HUES6 (cell line): ENCODE measurements at regions not wholly inside any gene's neighbourhood (a gene's known extent, or its start where the extent isn't known, plus 50 kb on each side); places are given as distances from the start of the nearest gene placed in this dataset.

ENCODE experiments used
- H3K27ac ChIP-seq: 2 replicates; pipeline ENCODE4 v1.7.0; 2013; ENCODE audit warnings: low read depth, mild to moderate bottlenecking, low read length, inconsistent platforms
- H3K27me3 ChIP-seq: 2 replicates; pipeline ENCODE4 v1.6.1; 2013; ENCODE audit warnings: low read length; ENCODE audit not compliant: control insufficient read depth, insufficient read depth
- H3K36me3 ChIP-seq: 2 replicates; pipeline ENCODE4 v1.6.1; 2013; ENCODE audit warnings: low read length; ENCODE audit not compliant: control insufficient read depth, insufficient read depth
- H3K4me1 ChIP-seq: 2 replicates; pipeline ENCODE4 v1.6.1; 2013; ENCODE audit warnings: low read length; ENCODE audit not compliant: control insufficient read depth, insufficient read depth
- H3K4me3 ChIP-seq: 2 replicates; pipeline ENCODE4 v1.5.1; 2013; ENCODE audit warnings: low read depth, low read length
- H3K9ac ChIP-seq: one replicate; pipeline ENCODE4 v1.6.1; 2013; ENCODE audit warnings: mild to moderate bottlenecking, low read length
- H3K9me3 ChIP-seq: 2 replicates; pipeline ENCODE4 v1.6.1; 2013; ENCODE audit warnings: low read depth, low read length; ENCODE audit not compliant: control insufficient read depth, insufficient read depth

DNA sequence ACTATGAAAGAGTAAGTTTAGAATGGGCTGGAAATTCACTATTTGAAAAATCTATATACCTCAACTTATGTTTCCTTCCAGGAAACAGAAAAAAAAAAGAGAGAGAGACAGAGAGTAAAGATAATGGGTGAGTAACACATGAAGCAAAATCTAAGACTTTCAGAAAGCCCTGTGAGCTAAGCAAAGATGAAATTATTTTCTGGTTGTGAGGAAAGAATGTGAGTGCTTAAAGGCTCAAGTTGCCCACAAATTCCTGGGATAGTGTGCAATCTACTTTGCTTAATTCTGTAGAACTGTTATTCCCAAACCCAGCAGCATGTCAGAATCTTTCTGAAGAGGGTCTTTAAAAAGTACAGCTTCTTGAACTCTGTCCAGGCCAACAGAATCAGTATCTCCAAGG, 337.7 kb upstream of the AGTR1 start:
- no peaks in the 10 kb centered on the region for H3K4me1 ChIP-seq
- H3K27me3 ChIP-seq, result no peaks in the 10 kb centered on the region
- H3K27ac ChIP-seq, result no peak overlapping the region

DNA sequence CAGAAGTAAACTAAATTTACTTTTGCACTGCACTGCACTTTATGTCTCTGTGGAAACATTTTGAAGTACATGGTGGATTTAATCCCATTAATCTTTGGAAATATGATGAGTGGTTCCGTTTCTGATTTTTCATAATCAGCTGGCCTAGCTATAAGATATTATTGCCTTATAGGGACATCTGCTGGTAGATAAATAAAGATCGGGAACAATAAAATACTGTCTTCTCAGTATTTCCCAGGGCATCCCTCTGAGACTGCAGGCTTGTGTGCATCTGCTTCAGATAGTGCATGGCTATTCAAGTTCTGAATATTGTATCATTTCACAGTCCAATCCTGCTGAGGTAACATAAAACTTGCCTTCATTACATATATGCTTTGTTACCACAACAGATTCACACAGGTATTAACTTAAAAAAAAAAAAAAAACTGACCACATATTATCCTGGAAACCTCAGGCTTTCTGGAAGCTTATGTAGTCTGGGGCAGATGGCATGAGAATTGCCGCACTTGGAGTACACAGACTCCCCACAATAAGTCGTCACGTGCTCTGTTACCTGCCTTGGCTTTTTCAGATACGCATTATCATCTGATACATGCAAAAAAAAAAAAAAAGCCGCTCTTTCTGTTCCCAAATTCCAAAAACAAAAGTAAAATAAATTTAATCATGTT, 330.8 kb upstream of the AGTR1 start:
- H3K36me3 ChIP-seq, result no peaks in the 10 kb centered on the region
- no peak overlapping the region for H3K27ac ChIP-seq
- no peaks in the 10 kb centered on the region for H3K27me3 ChIP-seq
- no peak overlapping the region for H3K9ac ChIP-seq
- no peaks in the 10 kb centered on the region for H3K4me1 ChIP-seq
- no peak overlapping the region for H3K4me3 ChIP-seq
- H3K9me3 ChIP-seq, result peaks cover 4% of the 10 kb centered on the region; the same call in 1 of the 2 replicates

More for the DNA sequence above, 337.7 kb upstream of the AGTR1 start:
- Histone ChIP-seq H3K4me3 (no peak overlapping the region), H3K9me3 (peaks cover 4% of the 10 kb centered on the region; the same call in 1 of the 2 replicates), H3K36me3 (no peaks in the 10 kb centered on the region), H3K9ac (no peak overlapping the region)

DNA sequence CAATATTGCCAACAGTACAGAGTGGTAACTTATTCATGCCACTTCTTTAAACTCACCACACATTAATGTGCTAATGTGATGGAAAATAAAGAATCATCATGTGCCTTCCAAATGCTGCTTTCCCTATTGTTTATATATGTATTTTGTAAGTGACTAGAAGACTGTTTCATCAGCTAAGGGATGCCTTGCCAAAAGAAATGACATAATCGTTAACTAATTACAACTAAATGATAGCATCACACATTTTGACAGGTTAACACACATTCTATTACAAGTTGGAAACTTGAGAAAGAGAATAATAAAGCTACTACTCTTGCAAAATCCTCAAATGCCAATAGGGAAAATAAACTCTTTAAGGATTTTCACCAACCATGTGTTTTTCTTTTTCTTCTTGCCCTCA, 329.9 kb upstream of the AGTR1 start:
- no peaks in the 10 kb centered on the region for H3K4me1 ChIP-seq
- no peaks in the 10 kb centered on the region for H3K27me3 ChIP-seq
- H3K9ac ChIP-seq, result no peak overlapping the region
- no peak overlapping the region for H3K4me3 ChIP-seq
- H3K9me3 ChIP-seq, result peaks cover 4% of the 10 kb centered on the region; the same call in 1 of the 2 replicates
- no peaks in the 10 kb centered on the region for H3K36me3 ChIP-seq
- H3K27ac ChIP-seq, result no peak overlapping the region

DNA sequence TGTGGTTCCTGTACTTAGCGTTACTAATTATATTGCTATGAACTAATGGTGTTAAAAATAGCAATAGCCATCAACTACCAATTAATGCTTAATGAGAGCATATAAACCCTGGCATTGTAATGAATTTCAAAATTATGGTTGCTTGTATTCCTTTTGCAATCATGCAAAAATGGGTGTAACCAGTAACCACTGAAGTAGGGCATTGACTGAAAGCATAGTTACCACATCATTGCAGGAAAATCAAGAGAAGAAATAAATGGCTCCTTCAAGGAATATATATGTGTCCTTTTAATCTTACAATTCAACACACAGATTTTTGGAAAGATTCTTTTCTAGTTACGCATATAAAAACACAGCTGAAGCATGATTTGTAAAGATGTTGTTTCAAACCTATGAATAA, 328.3 kb upstream of the AGTR1 start:
- H3K27me3 ChIP-seq, result no peaks in the 10 kb centered on the region
- H3K9ac ChIP-seq, result no peak overlapping the region

DNA sequence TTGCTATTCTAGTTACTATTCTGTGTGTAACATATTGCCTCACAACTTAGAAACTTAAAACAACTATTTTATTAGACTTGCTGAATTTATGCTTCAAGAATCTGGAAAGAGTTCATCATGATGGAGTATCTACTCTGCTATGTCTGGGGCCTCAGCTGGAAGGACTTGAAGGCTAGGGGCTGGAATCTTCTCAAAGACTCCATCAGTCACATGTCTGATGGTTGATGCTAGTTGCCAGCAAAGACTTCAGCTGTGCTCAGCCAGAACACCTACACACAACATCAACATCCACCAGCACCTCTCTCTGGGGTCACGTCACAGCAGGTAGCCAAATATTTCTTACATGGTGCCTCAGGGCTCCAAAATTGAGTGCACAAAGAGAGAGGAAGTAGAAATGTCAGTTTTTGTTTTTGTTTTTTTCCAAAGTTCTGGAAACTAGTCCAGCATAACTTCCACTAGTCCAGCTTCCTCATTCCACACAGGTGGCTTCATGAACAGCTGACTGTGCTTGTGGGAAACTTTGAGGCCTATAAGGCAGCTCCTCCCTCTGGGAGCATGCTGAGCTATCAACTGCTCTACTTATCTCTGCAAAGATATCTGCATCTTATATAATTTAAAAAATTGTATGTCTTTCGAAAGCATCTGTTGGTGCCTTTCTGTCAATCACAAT, 325.4 kb upstream of the AGTR1 start:
- no peaks in the 10 kb centered on the region for H3K4me1 ChIP-seq
- H3K36me3 ChIP-seq, result no peaks in the 10 kb centered on the region
- no peak overlapping the region for H3K27ac ChIP-seq
- no peak overlapping the region for H3K9ac ChIP-seq
- no peaks in the 10 kb centered on the region for H3K27me3 ChIP-seq
- no peaks in the 10 kb centered on the region for H3K9me3 ChIP-seq
- H3K4me3 ChIP-seq, result no peak overlapping the region

More for the DNA sequence above, 328.3 kb upstream of the AGTR1 start:
- Histone ChIP-seq H3K36me3 (no peaks in the 10 kb centered on the region), H3K27ac (no peak overlapping the region), H3K9me3 (no peaks in the 10 kb centered on the region), H3K4me3 (no peak overlapping the region), H3K4me1 (no peaks in the 10 kb centered on the region)

DNA sequence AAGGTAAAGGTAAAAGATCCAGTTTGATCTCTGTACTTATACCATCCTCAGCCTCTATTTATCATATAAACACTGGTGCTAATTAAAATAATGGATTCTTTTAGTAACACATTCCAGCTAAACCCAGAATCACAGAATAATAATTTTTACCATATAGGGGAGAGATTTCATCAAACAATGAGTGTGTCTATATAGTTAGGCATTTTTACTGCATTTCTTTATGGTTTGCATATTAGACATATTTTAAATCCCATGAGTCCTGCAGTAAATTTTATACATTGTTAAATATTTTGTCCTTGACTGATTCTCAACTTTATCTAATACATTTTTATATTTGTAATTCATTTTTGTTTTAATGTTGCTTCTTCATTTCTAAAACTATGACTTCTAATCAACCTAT, 323.7 kb upstream of the AGTR1 start:
- Histone ChIP-seq H3K27me3 (no peaks in the 10 kb centered on the region), H3K27ac (no peak overlapping the region), H3K9me3 (no peaks in the 10 kb centered on the region), H3K4me3 (no peak overlapping the region), H3K9ac (no peak overlapping the region), H3K36me3 (no peaks in the 10 kb centered on the region), H3K4me1 (no peaks in the 10 kb centered on the region)

DNA sequence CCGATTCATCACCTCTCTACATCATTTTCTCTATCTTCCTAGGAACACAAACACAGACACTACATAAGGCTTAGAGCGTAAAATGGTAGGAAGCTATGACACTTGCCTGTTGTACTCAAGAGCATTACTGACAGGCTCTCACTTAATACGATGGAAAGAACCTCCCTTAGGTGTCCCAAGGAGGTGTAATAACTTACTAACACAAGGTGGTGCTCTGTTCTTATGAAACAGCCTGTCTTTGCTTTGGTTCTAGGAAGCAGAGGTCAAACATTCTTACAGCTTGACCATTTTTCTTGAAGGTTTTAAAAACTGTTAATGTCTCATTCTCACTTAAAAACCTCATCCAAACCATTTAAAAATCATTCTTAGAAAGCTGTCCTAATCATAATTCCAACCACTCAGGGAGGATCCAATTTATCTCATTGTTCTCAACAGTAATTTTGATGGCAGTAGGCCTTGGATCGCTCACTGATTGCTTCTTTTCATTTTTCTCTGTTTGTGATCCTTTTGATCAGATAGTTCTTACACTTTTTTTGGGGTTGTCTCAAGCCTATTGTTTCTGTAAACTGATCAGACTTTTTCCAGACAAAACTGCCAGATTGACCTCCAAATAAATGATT, 317.8 kb upstream of the AGTR1 start:
- no peaks in the 10 kb centered on the region for H3K27me3 ChIP-seq
- H3K27ac ChIP-seq, result no peak overlapping the region

DNA sequence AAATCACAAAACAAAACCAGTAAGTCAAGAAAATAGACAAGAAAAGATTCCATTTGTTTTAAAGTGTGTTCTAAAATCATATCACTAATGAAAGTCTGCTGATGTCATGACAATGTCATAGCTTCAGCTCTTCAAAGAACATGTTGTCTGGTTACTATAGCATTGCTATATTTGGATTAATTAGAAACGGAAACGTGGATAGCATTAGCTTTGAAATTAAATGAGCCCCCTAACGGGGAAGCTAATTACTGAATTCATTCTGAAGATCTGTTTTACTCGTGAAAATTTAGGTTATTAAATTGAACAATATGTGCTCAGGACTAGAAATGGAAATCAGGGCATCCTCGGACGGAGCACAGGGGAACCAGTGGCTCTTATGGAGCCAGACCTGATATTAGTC, 316.7 kb upstream of the AGTR1 start:
- Histone ChIP-seq H3K4me3 (no peak overlapping the region), H3K36me3 (no peaks in the 10 kb centered on the region), H3K9me3 (no peaks in the 10 kb centered on the region), H3K27me3 (no peaks in the 10 kb centered on the region), H3K27ac (no peak overlapping the region), H3K9ac (no peak overlapping the region), H3K4me1 (no peaks in the 10 kb centered on the region)

More for the DNA sequence above, 317.8 kb upstream of the AGTR1 start:
- no peak overlapping the region for H3K9ac ChIP-seq
- H3K36me3 ChIP-seq, result no peaks in the 10 kb centered on the region
- no peaks in the 10 kb centered on the region for H3K4me1 ChIP-seq
- no peak overlapping the region for H3K4me3 ChIP-seq
- no peaks in the 10 kb centered on the region for H3K9me3 ChIP-seq

DNA sequence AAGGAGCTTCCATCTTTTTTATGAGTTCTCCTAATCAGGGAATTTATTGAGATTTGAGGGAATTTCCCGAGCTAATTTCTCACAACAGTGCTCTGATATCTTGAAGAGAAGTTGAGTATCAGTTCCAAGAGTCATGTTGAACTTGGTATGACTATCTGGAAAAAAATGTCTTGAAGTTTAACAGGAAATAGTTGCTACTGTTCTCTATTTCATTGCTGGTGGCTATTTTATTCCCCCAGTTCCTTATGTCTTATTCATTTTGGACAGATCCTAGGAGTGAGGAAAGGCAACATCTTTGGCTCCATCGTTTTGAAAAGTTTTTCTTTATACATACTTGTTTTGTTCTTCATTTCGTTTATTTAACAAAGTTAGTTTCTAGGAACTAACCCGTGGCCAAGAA, 307.8 kb upstream of the AGTR1 start:
- Histone ChIP-seq H3K4me3 (no peak overlapping the region), H3K4me1 (no peaks in the 10 kb centered on the region), H3K9me3 (no peaks in the 10 kb centered on the region), H3K36me3 (no peaks in the 10 kb centered on the region), H3K27ac (no peak overlapping the region), H3K27me3 (no peaks in the 10 kb centered on the region), H3K9ac (no peak overlapping the region)

DNA sequence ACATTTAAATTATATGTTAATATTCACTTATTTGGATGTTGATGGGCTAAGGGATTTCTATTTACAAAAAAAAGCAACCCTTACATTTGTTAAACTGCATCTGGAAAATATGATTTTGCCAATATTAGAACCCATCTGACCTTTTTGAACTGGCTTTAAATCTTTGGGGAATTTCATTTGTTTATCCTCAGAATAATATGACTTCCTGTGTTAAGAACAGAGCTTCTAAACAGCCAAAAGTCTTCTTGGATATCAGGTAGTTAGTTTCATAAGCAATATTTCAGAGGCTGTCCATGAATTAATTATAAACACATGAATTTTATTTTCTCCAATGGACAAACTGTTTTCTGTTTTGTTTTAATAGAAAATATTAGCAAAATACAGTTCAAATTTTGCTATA, 301.9 kb upstream of the AGTR1 start:
- H3K27ac ChIP-seq, result no peak overlapping the region
- H3K9me3 ChIP-seq, result peaks cover 2% of the 10 kb centered on the region; the same call in 1 of the 2 replicates
- H3K36me3 ChIP-seq, result no peaks in the 10 kb centered on the region
- no peak overlapping the region for H3K9ac ChIP-seq
- H3K4me3 ChIP-seq, result no peak overlapping the region
- no peaks in the 10 kb centered on the region for H3K4me1 ChIP-seq
- no peaks in the 10 kb centered on the region for H3K27me3 ChIP-seq

DNA sequence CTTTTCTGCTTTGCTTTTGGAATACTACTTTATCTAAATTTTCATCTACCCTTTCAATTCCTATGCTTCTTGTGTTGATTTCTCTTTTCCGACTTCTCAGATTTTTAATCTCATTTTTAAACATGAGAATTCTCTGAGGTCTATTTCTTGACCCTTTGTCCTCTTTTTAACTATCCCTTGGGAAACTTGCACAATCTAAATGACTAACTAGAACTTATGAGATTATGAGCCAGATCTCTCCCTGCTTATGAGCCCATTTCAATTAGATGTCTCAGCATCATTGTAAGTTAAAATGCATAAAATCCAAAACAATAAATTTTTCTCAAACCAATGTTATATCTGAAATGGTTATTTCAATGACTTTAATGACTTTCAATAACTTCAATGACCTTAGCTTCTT, 296.9 kb upstream of the AGTR1 start:
- no peaks in the 10 kb centered on the region for H3K4me1 ChIP-seq
- no peak overlapping the region for H3K9ac ChIP-seq
- H3K27ac ChIP-seq, result no peak overlapping the region
- H3K9me3 ChIP-seq, result peaks cover 2% of the 10 kb centered on the region; the same call in 1 of the 2 replicates
- no peaks in the 10 kb centered on the region for H3K36me3 ChIP-seq
- no peak overlapping the region for H3K4me3 ChIP-seq
- H3K27me3 ChIP-seq, result no peaks in the 10 kb centered on the region
